ENCODE measurements at regions not wholly inside any gene's neighbourhood (a gene's known extent, or its start where the extent isn't known, plus 50 kb on each side); places are given as distances from the start of the nearest gene placed in this dataset.
"Not testable (repeated sequence)": the region's sequence is repeated elsewhere in the genome, so short reads cannot be mapped to it uniquely, and the experiment has no call there.

- H3K36me3 ChIP-seq = no peaks in the 10 kb centered on the region
- ATAC-seq (no peak), DNase-seq (peak in 1 of 4 donors; percentile 37)
- no peak for TF ChIP-seq CTCF (IDR thresholded peaks at IDR 0.05)
- peaks cover 0 to 21% of the 10 kb centered on the region in 2 donors for H3K9me3 ChIP-seq
- H3K27ac ChIP-seq = no peak overlapping the region
- no peak overlapping the region for H3K4me3 ChIP-seq
- H3K4me1 ChIP-seq = no peaks in the 10 kb centered on the region
- intact Hi-C loops (cut with DNase I) = no loop called here
- H3K27me3 ChIP-seq = no peaks in the 10 kb centered on the region
Observed at GRCh38 chr2:146720170-146720569, 1124.7 kb upstream of the ACVR2A start.

GRCh38 chr2:146716591-146716990 is 1128.2 kb upstream of the ACVR2A start:
- Histone ChIP-seq H3K4me1 (no peaks in the 10 kb centered on the region), H3K4me3 (no peak overlapping the region), H3K27ac (no peak overlapping the region), H3K9me3 (peaks cover 0 to 19% of the 10 kb centered on the region in 2 donors), H3K36me3 (no peaks in the 10 kb centered on the region), H3K27me3 (no peaks in the 10 kb centered on the region)
- ATAC-seq (no peak), DNase-seq (no peak)
- intact Hi-C loops (cut with DNase I) = no loop called here
- TF ChIP-seq CTCF (IDR thresholded peaks at IDR 0.05) = no peak

- ATAC-seq (no peak), DNase-seq (no peak)
- intact Hi-C loops (cut with DNase I) = no loop called here
- Histone ChIP-seq H3K36me3 (no peaks in the 10 kb centered on the region), H3K27me3 (no peaks in the 10 kb centered on the region), H3K27ac (no peak overlapping the region), H3K4me3 (no peak overlapping the region), H3K9me3 (peaks cover 0 to 3% of the 10 kb centered on the region in 2 donors), H3K4me1 (no peaks in the 10 kb centered on the region)
- no peak for TF ChIP-seq CTCF (IDR thresholded peaks at IDR 0.05)
Observed at GRCh38 chr2:146709004-146709403, 1135.8 kb upstream of the ACVR2A start.

- no peaks in the 10 kb centered on the region for H3K27me3 ChIP-seq
- intact Hi-C loops (cut with DNase I) = no loop called here
- no peaks in the 10 kb centered on the region for H3K4me1 ChIP-seq
- no peak overlapping the region for H3K4me3 ChIP-seq
- no peak for DNase-seq
- H3K27ac ChIP-seq = no peak overlapping the region
- peaks cover 0 to 28% of the 10 kb centered on the region in 2 donors for H3K9me3 ChIP-seq
- no peak for ATAC-seq
- no peaks in the 10 kb centered on the region for H3K36me3 ChIP-seq
- TF ChIP-seq CTCF (IDR thresholded peaks at IDR 0.05) = no peak
Observed at GRCh38 chr2:146701183-146701582, 1143.6 kb upstream of the ACVR2A start.

- Histone ChIP-seq H3K4me1 (no peaks in the 10 kb centered on the region), H3K36me3 (no peaks in the 10 kb centered on the region), H3K4me3 (no peak overlapping the region), H3K9me3 (peaks cover 0 to 11% of the 10 kb centered on the region in 2 donors), H3K27ac (no peak overlapping the region), H3K27me3 (no peaks in the 10 kb centered on the region)
- intact Hi-C loops (cut with DNase I) = no loop called here
- ATAC-seq (no peak), DNase-seq (no peak)
- no peak for TF ChIP-seq CTCF (IDR thresholded peaks at IDR 0.05)
Observed at GRCh38 chr2:146697307-146697706, 1147.5 kb upstream of the ACVR2A start.

- H3K4me3 ChIP-seq; intact Hi-C loops (cut with DNase I); H3K27ac ChIP-seq; H3K4me1 ChIP-seq; H3K36me3 ChIP-seq; DNase-seq; H3K27me3 ChIP-seq; ATAC-seq; H3K9me3 ChIP-seq: not testable (repeated sequence)
Observed at GRCh38 chr2:146696787-146697186, 1148.0 kb upstream of the ACVR2A start.

Measured in left lung (tissue), 4 donors.